ENCODE measurements at regions not wholly inside any gene's neighbourhood (a gene's known extent, or its start where the extent isn't known, plus 50 kb on each side); places are given as distances from the start of the nearest gene placed in this dataset.

- TF ChIP-seq CTCF (IDR thresholded peaks at IDR 0.05): no peak
- TF ChIP-seq EP300 (IDR thresholded peaks at IDR 0.05): no peak
- no peak for TF ChIP-seq POLR2A (IDR thresholded peaks at IDR 0.05)
- no peak for TF ChIP-seq POLR2AphosphoS5 (IDR thresholded peaks at IDR 0.05)
- intact Hi-C loops (cut with DNase I; ENCODE audit: low total_unique reads): no loop called here
- Histone ChIP-seq H3K9me3 (no peaks in the 10 kb centered on the region), H3K27ac (no peak overlapping the region), H3K27me3 (no peaks in the 10 kb centered on the region), H3K4me1 (no peaks in the 10 kb centered on the region), H3K36me3 (no peaks in the 10 kb centered on the region), H3K4me3 (no peak overlapping the region)
- DNase-seq: no peak
- WGBS, 5 donors: 79 to 91% (median 85%) methylated on average over 2 of the region's 2 CpGs
These were observed 56.6 kb upstream of the ATXN7L3B start for GRCh38 chr12:74481078-74481477.

GRCh38 chr12:74482115-74482514 lies 55.5 kb upstream of the ATXN7L3B start:
- H3K27me3 ChIP-seq: no peaks in the 10 kb centered on the region
- H3K9me3 ChIP-seq: no peaks in the 10 kb centered on the region
- H3K27ac ChIP-seq: no peak overlapping the region
- intact Hi-C loops (cut with DNase I; ENCODE audit: low total_unique reads): no loop called here
- H3K4me3 ChIP-seq: no peak overlapping the region
- no peak for TF ChIP-seq CTCF (IDR thresholded peaks at IDR 0.05)
- TF ChIP-seq POLR2A (IDR thresholded peaks at IDR 0.05): no peak
- no peak for TF ChIP-seq POLR2AphosphoS5 (IDR thresholded peaks at IDR 0.05)
- TF ChIP-seq EP300 (IDR thresholded peaks at IDR 0.05): no peak
- DNase-seq: no peak
- H3K36me3 ChIP-seq: no peaks in the 10 kb centered on the region
- H3K4me1 ChIP-seq: no peaks in the 10 kb centered on the region

- no peaks in the 10 kb centered on the region for H3K4me1 ChIP-seq
- no peak overlapping the region for H3K27ac ChIP-seq
- H3K36me3 ChIP-seq: no peaks in the 10 kb centered on the region
- no peaks in the 10 kb centered on the region for H3K9me3 ChIP-seq
- H3K27me3 ChIP-seq: no peaks in the 10 kb centered on the region
- peak in 1 of 2 donors; percentile 23 for DNase-seq
- TF ChIP-seq EP300 (IDR thresholded peaks at IDR 0.05): no peak
- no peak for TF ChIP-seq POLR2A (IDR thresholded peaks at IDR 0.05)
- no peak for TF ChIP-seq CTCF (IDR thresholded peaks at IDR 0.05)
- no peak for TF ChIP-seq POLR2AphosphoS5 (IDR thresholded peaks at IDR 0.05)
- WGBS, 5 donors: 44 to 61% (median 59%) methylated on average over 3 of the region's 3 CpGs
- intact Hi-C loops (cut with DNase I; ENCODE audit: low total_unique reads): no loop called here
- H3K4me3 ChIP-seq: no peak overlapping the region
These were observed 54.6 kb upstream of the ATXN7L3B start for GRCh38 chr12:74483057-74483456.

Small RNA genes lying in the stretch of these regions (small RNA-seq; reads per million reads assigned to genes)
- 0 reads per million in 4 donors for gene AC090502.2
- gene RF00096: 0 reads per million in 4 donors
- gene RNU6-1012P: 0 reads per million in 4 donors
